Fibroblast of pulmonary artery (primary cell): ENCODE measurements at regions not wholly inside any gene's neighbourhood (a gene's known extent, or its start where the extent isn't known, plus 50 kb on each side); places are given as distances from the start of the nearest gene placed in this dataset.
A peak's percentile ranks its signal among the peaks of the same experiment; 100 is the strongest.

Experiments
- DNase-seq: peaks from one replicate; pipeline ENCODE4 v3.0.0-alpha.2; 2010; ENCODE audit warnings: low read depth
- H3K4me3 ChIP-seq: replicated peaks from 2 replicates; pipeline ENCODE4 v1.5.1; 2011; ENCODE audit warnings: low read depth, mild to moderate bottlenecking, control low read depth, low read length, moderate library complexity
- CTCF ChIP-seq: IDR thresholded peaks from 2 replicates; pipeline ENCODE4 v1.5.1; 2011; ENCODE audit warnings: mild to moderate bottlenecking, control low read depth, low read length, inconsistent platforms; ENCODE audit errors: missing control alignments

- no peak overlapping the region for H3K4me3 ChIP-seq
- peak; percentile 61 for DNase-seq
- TF ChIP-seq CTCF: peak; percentile 75
Measured at GRCh38 chr7:142412551-142413193, 154.8 kb upstream of the PRSS58 start.

DNA sequence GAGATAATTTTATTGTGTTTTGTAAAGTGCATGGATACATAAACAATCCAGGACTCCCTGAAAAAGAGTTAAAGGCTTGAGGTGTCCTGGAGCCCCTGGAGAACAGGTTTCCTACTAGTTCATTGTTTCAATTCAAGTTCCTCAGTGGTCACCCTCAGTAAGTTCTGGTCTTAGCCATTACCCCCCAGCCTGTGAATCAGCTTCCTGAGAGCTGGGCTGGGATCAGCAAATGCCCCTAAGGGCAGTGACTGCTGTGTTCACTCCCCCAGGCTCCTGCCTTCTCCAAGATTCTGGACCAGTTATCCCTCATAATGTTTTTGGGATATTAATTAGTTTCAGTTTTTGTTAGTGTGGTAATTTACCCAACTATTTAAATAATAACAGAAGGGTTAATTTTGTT is 151.6 kb upstream of the PRSS58 start:
- no peak for DNase-seq
- H3K4me3 ChIP-seq: no peak overlapping the region
- TF ChIP-seq CTCF: no peak

GRCh38 chr7:142408794-142409193 is 150.9 kb upstream of the PRSS58 start:
- no peak for TF ChIP-seq CTCF
- H3K4me3 ChIP-seq: no peak overlapping the region
- no peak for DNase-seq

DNA sequence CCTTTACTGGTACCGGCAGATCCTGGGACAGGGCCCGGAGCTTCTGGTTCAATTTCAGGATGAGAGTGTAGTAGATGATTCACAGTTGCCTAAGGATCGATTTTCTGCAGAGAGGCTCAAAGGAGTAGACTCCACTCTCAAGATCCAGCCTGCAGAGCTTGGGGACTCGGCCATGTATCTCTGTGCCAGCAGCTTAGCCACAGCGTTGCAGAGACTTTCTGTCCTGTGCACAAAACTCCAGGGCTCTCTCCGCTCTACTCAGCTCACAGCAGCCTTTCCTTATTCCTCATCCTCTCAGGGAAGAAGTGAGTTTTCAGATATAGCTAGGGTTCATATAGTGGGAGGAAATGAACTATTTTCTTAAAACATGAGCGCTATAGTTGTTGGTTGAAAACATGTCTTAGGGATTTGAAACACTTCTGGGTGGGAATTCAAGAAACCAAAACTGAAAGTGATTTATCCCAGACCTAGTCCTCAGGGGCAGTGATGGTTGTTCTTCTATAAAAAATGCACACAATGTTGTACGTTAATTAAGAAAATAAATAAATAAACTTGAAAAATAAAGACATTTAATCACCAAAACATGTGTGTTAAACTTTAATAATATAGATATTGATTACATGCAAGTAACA is 150.2 kb upstream of the PRSS58 start:
- TF ChIP-seq CTCF: no peak
- peak overlapping the region; percentile 32 for H3K4me3 ChIP-seq
- DNase-seq: peak; percentile 18

DNA sequence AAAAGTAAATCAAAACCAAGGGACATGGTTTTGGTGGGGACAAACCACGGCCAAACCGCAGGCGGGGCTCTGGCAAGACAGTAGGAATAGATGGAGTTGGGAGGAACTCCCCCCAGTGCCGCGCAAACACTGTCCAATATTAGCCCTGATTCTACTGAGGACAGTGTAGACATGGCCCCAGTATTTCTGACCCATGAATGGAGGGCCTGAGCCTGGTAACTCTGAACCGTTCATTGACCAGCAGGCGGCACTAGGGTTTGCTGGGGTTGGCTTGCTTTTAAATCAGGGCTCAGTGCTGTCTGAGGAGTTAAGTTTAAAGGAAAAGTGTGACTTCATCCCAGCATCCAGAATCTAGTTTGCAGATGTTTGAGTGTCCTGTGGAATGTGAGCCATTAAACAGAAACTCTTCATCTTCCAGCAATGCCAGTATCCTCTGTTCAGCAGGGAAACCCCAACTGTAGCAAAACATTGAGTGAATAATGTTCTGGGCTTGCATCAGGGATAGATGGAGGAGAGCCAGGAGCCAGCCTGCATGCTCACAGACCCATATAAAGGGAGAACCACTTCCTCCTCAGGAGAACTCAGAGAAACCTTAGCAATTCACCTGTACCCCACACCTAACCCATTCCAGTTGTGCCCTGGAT is 147.4 kb upstream of the PRSS58 start:
- no peak for DNase-seq
- TF ChIP-seq CTCF: no peak
- H3K4me3 ChIP-seq: no peak overlapping the region

GRCh38 chr7:142401951-142402350 is 144.1 kb upstream of the PRSS58 start:
- H3K4me3 ChIP-seq: no peak overlapping the region
- no peak for DNase-seq
- TF ChIP-seq CTCF: no peak

GRCh38 chr7:142400042-142400533 is 142.2 kb upstream of the PRSS58 start:
- no peak for TF ChIP-seq CTCF
- DNase-seq: no peak
- no peak overlapping the region for H3K4me3 ChIP-seq
